Urinary bladder (tissue), 3 donors: ENCODE measurements at regions not wholly inside any gene's neighbourhood (a gene's known extent, or its start where the extent isn't known, plus 50 kb on each side); places are given as distances from the start of the nearest gene placed in this dataset.

ENCODE experiments used
- DNase-seq: peaks from one replicate; pipeline ENCODE4 v3.0.0-alpha.2; 2015; ENCODE audit errors: extremely low spot score
- H3K27ac ChIP-seq: one replicate; pipeline ENCODE4 v1.5.1; 2013; ENCODE audit warnings: low read depth, mild to moderate bottlenecking, moderate library complexity
- H3K36me3 ChIP-seq: one replicate; pipeline ENCODE4 v1.6.1; 2013; ENCODE audit warnings: mild to moderate bottlenecking, moderate library complexity; ENCODE audit not compliant: insufficient read depth
- H3K4me1 ChIP-seq: one replicate; pipeline ENCODE4 v1.6.1; 2013; ENCODE audit warnings: mild to moderate bottlenecking, moderate library complexity; ENCODE audit not compliant: insufficient read depth
- H3K4me3 ChIP-seq: one replicate; pipeline ENCODE4 v1.5.1; 2013; ENCODE audit warnings: low read depth, low read length
- WGBS: extraction: QIAGEN DNeasy Blood & Tissue Kit; methylation state at CpG from one replicate; pipeline ENCODE4 v1.1.7; 2013; 5-methylcytosine and 5-hydroxymethylcytosine counted together
- donor health status: healthy with polysubstance abuse.
- donor health status: healthy.

- DNase-seq: no peak
- no peak overlapping the region for H3K27ac ChIP-seq
- WGBS: 64% methylated on average over 3 of the region's 3 CpGs
Observed at GRCh38 chr7:17524746-17525145, 226.3 kb downstream of the AHR start.

DNA sequence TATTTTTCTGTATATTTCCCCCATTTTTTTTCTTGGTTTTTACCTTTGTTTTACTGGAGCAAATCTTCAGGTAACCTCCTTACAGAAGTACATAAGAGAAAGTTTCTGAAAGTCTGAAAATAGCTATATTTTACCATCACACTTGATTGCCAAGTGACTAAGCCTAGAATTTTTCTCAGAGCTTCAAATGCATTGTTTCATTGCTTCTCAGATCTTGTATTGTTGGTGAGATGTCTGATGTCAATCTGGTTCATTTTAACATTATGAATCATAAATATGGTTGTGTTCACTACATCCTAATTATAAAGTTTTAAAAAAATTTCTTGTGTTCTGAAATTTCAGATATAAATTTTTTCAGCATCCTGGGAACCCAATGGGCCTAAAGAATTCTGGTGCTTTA, 228.2 kb downstream of the AHR start:
- no peaks in the 10 kb centered on the region for H3K36me3 ChIP-seq
- H3K4me3 ChIP-seq: no peak overlapping the region
- no peak overlapping the region for H3K27ac ChIP-seq
- no peak for DNase-seq
- no peaks in the 10 kb centered on the region for H3K4me1 ChIP-seq

More at GRCh38 chr7:17524746-17525145, 226.3 kb downstream of the AHR start:
- H3K36me3 ChIP-seq: no peaks in the 10 kb centered on the region
- no peak overlapping the region for H3K4me3 ChIP-seq
- no peaks in the 10 kb centered on the region for H3K4me1 ChIP-seq

DNA sequence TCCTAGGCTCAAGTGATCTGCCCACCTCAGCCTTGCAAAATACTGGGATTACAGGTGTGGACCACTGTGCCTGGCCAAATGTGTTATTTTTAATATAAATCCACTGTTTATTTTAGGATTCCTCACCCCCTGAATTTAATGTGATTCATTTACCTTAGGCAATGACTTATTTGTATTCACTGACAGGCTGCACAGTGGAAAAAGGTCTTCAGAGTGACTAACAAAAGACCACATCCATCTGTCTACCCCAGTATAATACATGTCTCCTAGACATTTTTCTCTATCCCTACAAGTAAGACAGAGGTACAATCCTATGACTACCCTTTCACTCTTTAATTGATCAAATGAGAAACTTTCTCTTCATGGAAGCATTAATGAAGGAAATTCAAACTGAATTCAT, 230.2 kb downstream of the AHR start:
- Histone ChIP-seq H3K27ac (no peak overlapping the region), H3K4me1 (no peaks in the 10 kb centered on the region), H3K36me3 (no peaks in the 10 kb centered on the region), H3K4me3 (no peak overlapping the region)
- DNase-seq: no peak

DNA sequence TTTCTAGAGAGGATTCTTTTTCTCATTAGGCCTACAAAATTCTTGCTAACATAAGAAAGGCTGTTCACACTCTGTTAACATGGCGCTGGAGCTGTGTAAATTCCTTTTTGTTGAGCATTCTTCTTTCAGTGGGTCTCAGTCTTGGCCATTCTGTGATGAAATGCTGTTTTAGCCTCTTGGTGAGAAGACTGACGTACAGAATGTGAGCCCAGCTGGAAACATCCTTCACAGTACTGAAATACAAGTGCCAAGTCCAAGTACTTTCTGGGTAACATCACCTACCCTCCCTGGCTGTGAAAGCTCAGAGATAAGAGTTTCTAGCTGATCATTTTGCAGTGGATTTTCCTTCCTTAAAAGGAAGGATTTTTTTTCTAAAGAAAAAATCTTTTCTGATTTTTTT, 231.8 kb downstream of the AHR start:
- Histone ChIP-seq H3K27ac (no peak overlapping the region), H3K4me1 (no peaks in the 10 kb centered on the region), H3K36me3 (no peaks in the 10 kb centered on the region), H3K4me3 (no peak overlapping the region)
- DNase-seq: no peak
- 72% methylated on average over 2 of the region's 2 CpGs for WGBS

GRCh38 chr7:17530741-17531421, 232.4 kb downstream of the AHR start:
- Histone ChIP-seq H3K4me3 (no peak overlapping the region), H3K27ac (no peak overlapping the region), H3K4me1 (no peaks in the 10 kb centered on the region), H3K36me3 (no peaks in the 10 kb centered on the region)
- DNase-seq: no peak
- WGBS: 73% methylated on average over 5 of the region's 5 CpGs

DNA sequence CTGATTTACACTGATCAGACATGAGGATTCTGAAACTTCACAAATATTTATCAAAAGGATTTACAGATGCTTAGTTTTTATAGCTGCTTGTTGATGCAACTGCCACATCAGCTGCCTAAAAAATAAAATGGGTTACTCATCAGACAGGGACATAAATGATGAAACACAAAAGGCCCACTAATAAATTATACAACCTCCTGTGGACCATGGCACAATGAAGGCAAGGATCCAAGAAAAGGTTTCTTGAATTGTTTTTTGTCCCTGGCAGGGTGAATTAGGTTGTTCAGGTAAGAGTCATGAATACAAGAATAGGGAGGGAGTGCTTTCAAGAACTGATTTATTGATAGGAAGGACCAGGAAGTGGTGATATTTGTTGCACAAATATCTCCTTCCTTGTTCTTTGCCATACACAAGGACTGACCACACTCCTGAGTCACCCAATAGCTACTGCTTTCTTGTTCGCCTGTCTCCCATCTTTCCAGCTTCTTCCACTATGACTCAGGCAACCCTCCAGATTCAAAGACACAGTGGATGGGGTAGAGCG, 234.5 kb downstream of the AHR start:
- H3K36me3 ChIP-seq: no peaks in the 10 kb centered on the region
- H3K27ac ChIP-seq: no peak overlapping the region
- no peak overlapping the region for H3K4me3 ChIP-seq
- no peak for DNase-seq
- H3K4me1 ChIP-seq: no peaks in the 10 kb centered on the region
- 71% methylated on average over 2 of the region's 2 CpGs for WGBS

- no peak for DNase-seq
- no peaks in the 10 kb centered on the region for H3K4me1 ChIP-seq
- H3K27ac ChIP-seq: no peak overlapping the region
- WGBS: 66% methylated on average over 3 of the region's 3 CpGs
- no peak overlapping the region for H3K4me3 ChIP-seq
- H3K36me3 ChIP-seq: no peaks in the 10 kb centered on the region
Observed at GRCh38 chr7:17534348-17534747, 235.9 kb downstream of the AHR start.

DNA sequence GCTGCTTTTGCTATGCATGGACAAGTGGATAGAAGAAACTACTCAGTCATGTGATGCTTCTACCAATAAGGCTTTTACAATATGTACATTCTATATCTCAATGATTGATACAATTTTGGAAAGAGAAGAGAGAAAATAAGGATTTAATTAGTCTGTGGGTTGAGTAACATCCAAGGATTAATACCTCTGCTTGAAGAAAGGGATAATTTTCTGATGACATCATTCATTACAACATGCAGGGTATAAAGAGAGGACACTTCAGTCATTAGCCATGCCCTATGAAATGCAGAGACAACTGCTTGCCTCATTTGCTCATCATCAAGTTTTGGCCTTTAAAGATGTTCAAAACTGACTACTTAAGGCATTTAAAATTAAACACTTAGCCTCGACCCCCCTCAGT, 237.3 kb downstream of the AHR start:
- Histone ChIP-seq H3K4me1 (no peaks in the 10 kb centered on the region), H3K36me3 (no peaks in the 10 kb centered on the region), H3K27ac (no peak overlapping the region), H3K4me3 (no peak overlapping the region)
- WGBS: 69% methylated on average over 1 of the region's 1 CpG
- DNase-seq: no peak

DNA sequence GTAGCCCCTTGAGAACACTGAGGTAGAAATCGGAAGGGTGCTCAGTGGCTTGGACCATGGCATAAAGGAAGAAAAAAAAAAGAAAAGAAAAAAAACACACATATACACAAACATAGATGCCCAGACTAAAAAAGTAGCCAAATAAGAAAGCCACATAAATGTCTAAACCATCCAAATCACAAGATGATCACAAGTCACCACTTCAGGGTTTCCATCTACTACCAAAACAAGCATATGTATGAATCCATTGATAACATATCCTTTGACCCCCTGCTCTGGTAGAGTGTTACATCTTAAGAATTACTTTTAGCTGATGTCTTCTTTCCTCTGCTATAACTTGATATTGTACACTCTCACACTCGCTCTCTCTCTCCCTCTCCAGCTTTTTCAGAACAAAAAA, 245.9 kb downstream of the AHR start:
- no peaks in the 10 kb centered on the region for H3K4me1 ChIP-seq
- H3K36me3 ChIP-seq: no peaks in the 10 kb centered on the region
- no peak overlapping the region for H3K4me3 ChIP-seq
- DNase-seq: no peak
- H3K27ac ChIP-seq: peak overlapping the region; percentile 56
- WGBS: 83% methylated on average over 2 of the region's 2 CpGs

DNA sequence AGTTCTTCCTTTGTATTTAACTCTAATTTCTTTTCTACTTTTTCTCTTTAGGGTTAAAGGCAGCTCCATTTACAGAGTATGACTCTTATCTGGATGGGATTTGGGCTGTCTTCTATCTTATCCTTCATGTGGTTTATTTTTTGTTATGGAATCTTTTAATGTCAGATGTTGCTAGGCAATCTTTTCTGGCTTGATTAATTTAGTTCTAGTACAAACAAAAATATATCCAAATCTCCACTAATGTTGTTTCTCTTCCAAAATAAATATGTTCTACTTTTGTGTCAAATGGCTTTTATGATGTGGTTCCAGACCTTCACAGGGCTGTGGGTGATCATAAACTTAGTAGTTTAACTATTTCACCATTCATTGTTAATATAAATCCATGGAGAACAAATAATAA, 246.9 kb downstream of the AHR start:
- H3K27ac ChIP-seq: no peak overlapping the region
- H3K4me1 ChIP-seq: no peaks in the 10 kb centered on the region
- H3K4me3 ChIP-seq: no peak overlapping the region
- H3K36me3 ChIP-seq: no peaks in the 10 kb centered on the region
- DNase-seq: no peak

DNA sequence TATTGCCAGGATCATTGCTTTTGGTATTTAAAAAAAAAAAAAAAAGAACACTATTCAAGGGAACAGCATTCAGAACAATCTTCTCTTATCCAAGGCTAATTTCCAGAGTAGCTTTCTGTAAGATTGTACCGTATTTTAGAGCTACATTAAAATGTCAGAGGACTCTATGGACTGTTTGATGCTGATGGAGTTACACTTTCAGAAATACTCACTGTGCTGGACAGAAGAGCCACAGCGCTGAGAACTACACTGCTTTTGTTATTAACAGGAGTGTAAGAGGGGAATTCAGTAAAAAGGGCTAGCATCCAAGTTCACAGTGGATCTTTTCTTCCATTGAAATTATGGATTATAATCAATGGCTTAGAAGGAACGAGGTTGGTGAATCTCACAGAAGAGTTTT, 247.7 kb downstream of the AHR start:
- DNase-seq: no peak
- WGBS: 42% methylated on average over 3 of the region's 3 CpGs
- Histone ChIP-seq H3K27ac (peak overlapping the region; percentile 2), H3K4me3 (no peak overlapping the region), H3K36me3 (no peaks in the 10 kb centered on the region), H3K4me1 (no peaks in the 10 kb centered on the region)

- WGBS: 72% methylated on average over 1 of the region's 1 CpG
- H3K27ac ChIP-seq: no peak overlapping the region
- no peak for DNase-seq
Observed at GRCh38 chr7:17546592-17546991, 248.1 kb downstream of the AHR start.

DNA sequence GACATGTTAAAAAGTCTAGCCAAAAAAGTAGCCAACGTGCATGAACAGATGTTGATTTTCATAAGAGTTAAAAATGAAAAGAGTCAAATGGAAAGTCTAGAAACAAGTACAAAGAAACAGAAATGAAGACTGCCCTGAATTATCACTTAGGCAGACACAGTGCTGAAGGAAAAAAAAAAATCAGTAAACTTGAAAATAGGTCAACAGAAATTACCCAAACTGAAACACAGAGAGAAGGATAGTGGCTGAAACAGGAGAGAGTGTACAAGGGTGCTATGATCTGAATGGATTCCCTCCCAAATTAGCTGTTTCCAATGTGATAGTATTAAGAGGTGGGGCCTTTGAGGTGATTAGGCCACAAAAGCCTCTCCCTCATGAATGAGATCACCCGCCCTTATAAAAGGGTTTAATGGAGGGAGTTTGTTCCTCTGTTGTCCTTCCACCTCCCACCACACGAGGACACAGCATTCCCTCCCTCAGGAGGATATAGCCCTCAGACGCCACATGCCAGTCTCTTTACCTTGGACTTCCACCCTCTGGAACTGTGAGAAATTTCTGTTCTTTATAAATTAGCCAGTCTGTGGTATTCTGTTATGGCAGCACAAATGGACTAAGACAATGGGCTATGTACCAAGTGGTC, 249.7 kb downstream of the AHR start:
- no peak overlapping the region for H3K4me3 ChIP-seq
- DNase-seq: no peak
- no peak overlapping the region for H3K27ac ChIP-seq
- H3K4me1 ChIP-seq: no peaks in the 10 kb centered on the region
- 90% methylated on average over 4 of the region's 4 CpGs for WGBS
- H3K36me3 ChIP-seq: no peaks in the 10 kb centered on the region

More at GRCh38 chr7:17546592-17546991, 248.1 kb downstream of the AHR start:
- no peaks in the 10 kb centered on the region for H3K36me3 ChIP-seq
- no peaks in the 10 kb centered on the region for H3K4me1 ChIP-seq
- H3K4me3 ChIP-seq: no peak overlapping the region

- Histone ChIP-seq H3K36me3 (no peaks in the 10 kb centered on the region), H3K4me3 (no peak overlapping the region), H3K27ac (no peak overlapping the region), H3K4me1 (no peaks in the 10 kb centered on the region)
- WGBS: 68% methylated on average over 2 of the region's 2 CpGs
- no peak for DNase-seq
Observed at GRCh38 chr7:17549406-17549805, 251.0 kb downstream of the AHR start.
